Hepatocyte (in vitro differentiated cells): ENCODE measurements at regions not wholly inside any gene's neighbourhood (a gene's known extent, or its start where the extent isn't known, plus 50 kb on each side); places are given as distances from the start of the nearest gene placed in this dataset.

Experiments used
- EZH2 ChIP-seq: fragments of 200-600 bp; sonication (generic); IDR thresholded peaks from 2 replicates; pipeline ENCODE4 v1.6.1; 2016; ENCODE audit warnings: antibody characterized with exemption, mild to moderate bottlenecking, borderline replicate concordance
- TF ChIP-seq, protein P1 (sequence below): fragments of 200-600 bp; sonication (generic); IDR thresholded peaks from 2 replicates; pipeline ENCODE4 v1.5.1; 2016; ENCODE audit warnings: antibody characterized with exemption, mild to moderate bottlenecking; ENCODE audit not compliant: poor library complexity

- TF ChIP-seq, protein P1, sequence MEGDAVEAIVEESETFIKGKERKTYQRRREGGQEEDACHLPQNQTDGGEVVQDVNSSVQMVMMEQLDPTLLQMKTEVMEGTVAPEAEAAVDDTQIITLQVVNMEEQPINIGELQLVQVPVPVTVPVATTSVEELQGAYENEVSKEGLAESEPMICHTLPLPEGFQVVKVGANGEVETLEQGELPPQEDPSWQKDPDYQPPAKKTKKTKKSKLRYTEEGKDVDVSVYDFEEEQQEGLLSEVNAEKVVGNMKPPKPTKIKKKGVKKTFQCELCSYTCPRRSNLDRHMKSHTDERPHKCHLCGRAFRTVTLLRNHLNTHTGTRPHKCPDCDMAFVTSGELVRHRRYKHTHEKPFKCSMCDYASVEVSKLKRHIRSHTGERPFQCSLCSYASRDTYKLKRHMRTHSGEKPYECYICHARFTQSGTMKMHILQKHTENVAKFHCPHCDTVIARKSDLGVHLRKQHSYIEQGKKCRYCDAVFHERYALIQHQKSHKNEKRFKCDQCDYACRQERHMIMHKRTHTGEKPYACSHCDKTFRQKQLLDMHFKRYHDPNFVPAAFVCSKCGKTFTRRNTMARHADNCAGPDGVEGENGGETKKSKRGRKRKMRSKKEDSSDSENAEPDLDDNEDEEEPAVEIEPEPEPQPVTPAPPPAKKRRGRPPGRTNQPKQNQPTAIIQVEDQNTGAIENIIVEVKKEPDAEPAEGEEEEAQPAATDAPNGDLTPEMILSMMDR: no peak
- no peak for TF ChIP-seq EZH2
Observed at GRCh38 chr2:223232285-223232684, 180.3 kb downstream of the KCNE4 start.
